Right kidney (tissue), 1 donor: ENCODE measurements at regions not wholly inside any gene's neighbourhood (a gene's known extent, or its start where the extent isn't known, plus 50 kb on each side); places are given as distances from the start of the nearest gene placed in this dataset.

Experiments used
- DNase-seq: peaks from one replicate; pipeline ENCODE4 v3.0.0-alpha.2; 2016

DNA sequence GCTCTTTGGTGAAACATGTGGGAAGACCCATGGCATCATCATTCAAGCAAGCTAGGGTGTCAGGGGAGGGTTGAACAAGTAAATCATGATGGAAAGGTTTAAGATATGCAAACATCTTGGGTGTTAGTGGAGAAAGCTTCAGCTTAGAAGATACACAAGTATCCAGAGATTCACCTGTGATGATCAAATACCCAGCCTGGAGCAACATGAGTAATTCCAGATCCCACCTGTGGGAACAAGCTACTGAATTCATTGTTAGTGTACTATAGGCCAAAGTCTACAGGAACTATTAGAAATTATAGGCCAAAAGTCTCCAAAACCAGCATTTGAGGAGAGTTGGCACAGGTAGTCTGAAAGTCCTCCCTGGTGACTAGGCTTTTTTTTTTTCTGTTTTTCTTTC lies 499.9 kb downstream of the NUF2 start:
- DNase-seq = no peak

DNA sequence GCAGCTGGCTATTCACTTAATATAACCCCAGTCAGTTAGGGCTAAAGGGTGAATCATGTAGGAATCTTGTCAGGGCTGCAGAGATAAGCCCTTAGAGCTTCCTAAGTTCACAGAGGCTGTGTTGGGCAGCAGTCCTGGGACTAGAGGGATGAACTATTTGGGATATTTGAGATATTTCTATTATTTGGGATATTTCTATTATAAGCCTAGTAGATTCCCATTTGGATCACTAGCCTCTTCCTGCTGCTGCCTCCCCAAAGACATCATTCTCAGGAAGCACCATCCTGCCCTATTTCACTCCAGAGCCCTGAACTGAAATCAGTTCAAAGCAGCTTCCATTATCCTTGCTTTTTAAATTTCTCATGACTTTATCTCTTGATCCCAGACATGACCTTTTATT lies 501.3 kb downstream of the NUF2 start:
- no peak for DNase-seq

DNA sequence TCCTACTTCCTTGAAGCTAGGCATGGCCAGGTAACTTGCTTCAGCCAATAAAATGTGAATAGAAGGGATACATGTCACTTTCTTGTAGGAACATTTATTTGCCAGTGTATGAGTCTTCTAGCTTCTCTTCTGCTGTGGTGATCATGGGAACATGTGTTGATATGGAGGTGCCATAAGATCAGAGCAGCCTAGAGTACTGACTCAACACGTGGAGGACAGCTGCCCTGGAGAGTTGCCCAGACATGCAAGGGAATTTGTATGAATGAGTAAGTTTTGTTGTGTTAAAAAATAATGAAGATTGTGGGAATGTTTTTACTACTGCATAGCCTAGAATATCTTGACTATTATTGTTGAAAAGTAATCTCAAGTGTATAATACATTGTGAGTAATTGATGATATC lies 502.3 kb downstream of the NUF2 start:
- DNase-seq = no peak

DNA sequence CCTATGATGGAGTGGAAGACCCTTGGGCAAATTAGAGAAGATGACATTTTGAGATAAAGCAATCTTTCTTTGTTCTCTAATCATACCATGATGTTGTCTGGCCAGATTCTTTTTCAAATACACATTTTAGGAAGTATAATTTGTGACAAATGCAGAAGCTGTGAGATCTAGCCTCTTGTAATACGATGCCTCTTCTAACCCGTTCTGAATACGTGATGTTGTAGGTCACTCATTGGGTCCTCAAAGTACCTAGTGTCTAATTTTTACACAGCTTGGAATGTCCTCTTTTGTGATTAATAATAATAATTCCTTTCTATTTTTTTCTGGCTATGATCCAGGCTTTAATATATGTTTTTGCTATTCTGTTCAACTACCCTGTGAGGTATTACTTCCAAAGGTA lies 502.7 kb downstream of the NUF2 start:
- DNase-seq = no peak

DNA sequence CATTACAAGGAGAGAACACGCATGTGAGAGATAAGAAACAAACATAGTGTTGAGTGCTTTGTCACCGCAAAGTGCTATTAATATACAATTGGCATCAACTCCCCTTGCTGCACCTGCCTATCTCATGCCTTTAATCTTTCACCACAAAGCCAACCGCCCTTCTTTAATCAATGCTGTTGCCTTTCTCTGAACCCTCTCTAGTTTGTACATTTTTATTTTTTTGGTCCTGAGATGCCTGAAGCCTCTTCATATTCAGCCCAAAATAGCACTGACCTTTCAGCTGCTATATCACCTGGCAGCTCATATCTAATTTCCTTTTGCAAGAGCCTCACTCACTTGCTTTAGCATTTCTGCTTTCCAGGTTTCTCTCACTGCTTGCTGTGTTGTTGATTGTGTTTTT lies 504.7 kb downstream of the NUF2 start:
- DNase-seq = no peak

DNA sequence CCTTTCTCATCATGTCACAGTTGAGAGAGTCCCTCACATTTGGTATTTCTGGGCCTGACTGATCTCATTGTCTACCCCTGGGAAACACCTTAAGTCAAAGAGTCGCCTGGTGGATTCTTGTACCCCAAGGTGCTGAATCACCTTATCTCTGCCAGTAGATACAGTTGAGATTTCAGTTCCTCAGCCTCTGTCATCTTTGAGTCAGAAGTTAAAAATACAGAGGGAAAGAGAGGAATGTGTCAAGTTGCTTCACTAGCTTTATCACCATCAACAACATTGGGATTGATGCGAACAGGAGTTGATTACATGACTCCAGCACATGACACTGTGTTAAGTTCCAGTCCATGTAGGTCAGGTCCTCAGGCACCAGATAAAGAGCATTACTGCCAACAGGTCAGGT lies 513.0 kb downstream of the NUF2 start:
- DNase-seq = no peak

DNA sequence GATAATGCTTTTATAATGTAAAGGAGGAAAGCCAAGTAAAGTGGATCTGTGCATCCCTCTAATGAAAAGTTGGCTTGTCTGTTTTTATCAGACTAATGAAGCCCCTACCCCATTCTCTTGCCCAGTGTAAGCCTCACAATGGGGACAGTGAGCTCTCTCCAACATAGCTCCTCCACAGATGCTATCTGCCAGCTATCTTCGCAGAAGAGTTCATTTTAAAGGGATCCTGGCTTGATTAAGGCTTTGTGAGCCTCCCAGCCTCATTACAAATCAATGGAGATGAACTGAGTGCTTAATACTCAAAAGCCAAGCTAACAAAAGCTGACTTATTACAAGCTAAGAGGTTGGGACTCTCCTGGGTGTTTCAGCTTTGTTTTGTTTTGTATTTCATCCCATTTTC lies 514.7 kb downstream of the NUF2 start:
- no peak for DNase-seq

DNA sequence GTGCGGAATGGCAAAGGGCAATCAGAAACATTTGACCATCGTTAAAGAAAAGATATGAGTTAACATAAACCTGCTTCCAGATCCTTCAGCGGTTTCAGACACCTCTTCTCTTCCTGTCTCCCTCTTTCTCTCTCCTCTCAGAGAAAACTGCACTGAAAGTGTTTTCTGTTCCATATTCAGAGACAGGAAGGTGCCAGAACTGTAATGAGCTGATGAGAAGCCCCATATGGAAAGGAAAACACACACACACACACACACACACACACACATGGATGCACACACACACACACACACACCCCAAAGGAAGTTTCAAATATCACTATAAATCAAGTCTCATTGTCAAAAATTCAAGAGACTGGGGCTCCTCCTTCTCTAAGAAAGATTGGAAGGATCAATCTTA lies 515.5 kb downstream of the NUF2 start:
- no peak for DNase-seq

DNA sequence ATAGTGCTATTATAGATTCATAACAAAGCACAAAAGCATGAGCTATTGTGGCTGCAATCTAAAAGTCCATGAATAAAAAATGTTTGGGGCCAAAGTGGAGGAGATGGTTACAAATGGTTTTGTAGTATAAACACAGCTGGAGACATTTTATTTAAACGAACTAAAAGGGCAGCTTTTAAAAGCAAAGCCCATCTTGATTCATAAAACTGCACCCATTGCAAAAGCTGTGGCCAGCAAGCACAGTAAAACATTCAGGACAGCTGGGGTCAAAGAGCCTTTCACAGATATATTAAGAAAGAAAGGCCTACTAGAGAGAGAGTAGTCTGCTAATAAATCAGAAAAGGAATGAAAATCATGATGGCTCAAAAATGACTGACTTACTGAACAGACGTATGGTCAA lies 520.8 kb downstream of the NUF2 start:
- no peak for DNase-seq

DNA sequence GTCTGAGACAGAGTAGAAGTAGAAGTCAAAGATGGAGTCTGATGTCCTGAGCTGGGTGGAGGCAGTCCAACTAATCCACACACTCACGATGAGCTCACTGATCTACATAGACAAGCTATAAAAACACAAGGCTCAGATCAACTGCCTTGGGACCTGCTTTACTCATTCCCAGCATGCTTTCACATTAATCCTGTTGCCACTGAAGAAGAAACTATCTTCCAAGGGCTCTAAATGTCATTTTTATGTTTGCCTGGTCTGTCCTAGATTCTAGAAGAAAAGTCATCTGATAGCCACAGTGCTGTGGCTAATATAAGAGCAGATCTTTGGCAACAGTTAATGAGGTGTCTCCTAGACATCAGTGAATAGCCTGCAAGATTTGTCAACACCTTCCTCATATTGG lies 522.7 kb downstream of the NUF2 start:
- DNase-seq = no peak

DNA sequence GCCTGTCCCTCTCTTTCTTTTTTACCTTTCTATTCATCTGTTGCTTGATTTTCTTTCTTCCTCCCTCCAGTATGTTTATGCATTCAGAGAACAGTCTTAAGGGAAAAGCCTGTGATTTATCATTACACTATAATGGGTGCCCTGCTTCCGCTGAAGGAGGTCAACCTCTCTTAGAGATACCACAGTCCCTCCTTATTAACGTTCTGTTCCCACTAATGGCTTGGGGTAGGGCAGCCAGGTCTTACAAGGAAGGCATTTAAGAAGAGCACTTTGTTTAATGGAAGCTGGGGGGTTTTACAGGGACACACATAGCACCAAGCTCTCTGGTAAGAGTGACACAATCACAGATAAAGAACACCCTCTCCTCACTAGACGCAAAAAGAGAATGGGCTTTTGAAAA lies 523.5 kb downstream of the NUF2 start:
- no peak for DNase-seq

DNA sequence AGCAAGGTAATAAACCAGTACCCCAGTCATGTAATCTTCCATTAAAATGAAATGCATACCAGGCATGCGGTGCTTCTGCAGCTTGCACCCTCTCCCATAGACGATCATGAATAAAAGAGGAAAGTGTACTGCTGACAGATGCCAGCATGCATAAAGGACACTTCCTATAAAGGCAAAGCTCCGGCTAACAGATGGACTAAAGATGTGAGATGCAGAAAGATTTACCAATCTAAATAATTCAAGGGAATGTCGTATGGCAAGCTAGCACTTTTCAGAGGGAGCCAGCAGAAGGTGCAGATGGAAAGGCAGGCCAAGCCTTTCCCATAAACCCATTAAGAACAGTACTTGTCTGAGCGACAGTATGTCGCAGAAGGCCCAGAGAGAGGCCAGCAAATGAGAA lies 542.0 kb downstream of the NUF2 start:
- no peak for DNase-seq

DNA sequence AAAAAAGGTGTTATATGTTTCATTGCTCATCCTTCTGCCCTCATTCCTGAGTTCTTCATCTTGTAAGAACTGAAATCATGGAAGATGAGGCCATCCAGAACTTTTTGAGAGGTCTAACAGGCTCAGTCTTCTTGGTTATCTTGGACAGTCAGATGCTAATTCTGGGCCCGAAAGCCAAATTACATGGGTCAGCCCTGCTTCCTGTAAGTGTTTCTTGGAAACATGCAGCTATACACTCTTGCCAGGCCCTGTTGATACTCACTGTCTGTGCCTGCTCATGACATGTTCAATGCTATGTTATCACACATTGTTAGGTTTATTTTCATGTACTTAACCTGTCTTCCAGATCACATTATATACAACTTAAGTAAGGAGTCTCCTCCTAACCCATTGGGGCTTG lies 542.5 kb downstream of the NUF2 start:
- no peak for DNase-seq

DNA sequence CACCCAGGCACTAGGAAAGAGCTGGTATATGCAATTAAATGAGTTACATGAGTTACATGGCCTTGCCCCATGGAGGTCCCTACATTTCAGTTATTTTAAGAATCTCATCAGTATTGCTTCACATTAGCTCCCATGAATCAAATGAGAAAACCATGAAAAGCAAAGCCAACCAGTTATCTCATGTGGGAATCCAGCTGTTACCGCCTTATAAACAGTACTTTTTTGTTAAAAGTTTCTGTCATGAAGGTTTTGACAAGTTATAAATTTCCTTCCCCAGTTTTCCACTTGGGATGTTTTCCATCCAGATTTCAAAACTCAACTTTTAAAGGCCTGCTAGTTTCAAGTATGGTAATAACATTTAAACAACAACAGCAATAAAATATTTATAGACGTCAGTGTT lies 544.8 kb downstream of the NUF2 start:
- DNase-seq = no peak

DNA sequence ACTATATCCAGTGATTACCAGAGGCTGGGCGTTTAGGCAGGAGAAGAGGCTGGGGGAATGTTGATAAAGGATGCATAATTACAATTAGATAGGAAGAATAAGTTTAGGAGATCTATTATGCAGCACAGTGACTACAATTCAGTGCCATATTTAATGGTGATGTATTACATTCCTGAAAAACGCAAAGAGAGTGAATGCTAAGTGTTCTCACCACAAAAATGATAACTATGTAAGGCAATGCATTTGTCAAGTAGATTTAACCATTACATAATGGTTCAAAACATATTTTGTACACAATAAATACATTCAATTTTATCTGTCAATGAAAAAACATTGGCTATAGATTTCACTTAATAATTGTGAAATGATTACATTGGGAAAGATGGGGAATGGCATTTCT lies 548.9 kb downstream of the NUF2 start:
- no peak for DNase-seq

DNA sequence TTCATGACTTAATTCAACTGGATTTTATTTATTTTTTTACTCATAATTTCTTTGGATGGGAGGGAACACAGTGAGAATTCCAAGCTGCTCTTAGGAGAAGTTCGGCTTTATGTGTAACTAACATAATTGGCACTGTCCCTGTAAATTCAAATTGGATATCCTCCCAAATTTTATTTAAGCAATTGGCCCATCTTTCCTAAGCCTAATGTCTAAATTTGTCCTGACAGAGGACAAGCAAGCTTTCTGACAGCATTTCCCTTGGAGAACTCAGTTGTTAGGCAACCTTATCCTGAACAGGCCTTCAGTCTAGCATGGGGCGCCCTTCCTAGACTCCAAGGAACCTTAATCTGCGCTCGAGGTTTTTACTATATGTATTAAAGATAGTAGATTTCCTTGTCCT lies 550.3 kb downstream of the NUF2 start:
- DNase-seq = no peak

DNA sequence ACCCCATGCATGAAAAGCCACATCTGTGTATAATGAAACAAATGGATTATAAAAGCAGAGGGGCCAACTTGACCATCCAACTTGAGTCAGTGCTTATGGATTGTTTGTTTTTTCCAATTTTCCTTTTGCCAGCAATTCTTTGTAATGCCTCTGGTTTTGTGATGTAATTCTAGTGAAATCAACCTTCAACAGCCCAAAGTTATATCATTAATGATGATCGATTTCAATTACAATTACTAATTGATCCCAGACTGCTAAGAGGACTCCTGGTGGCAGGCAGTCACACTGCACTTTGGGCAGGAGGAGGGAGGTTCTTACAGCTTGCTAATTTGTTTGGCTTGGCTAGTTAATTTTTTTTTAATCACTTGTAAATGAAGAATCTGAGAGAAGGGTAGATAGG lies 552.3 kb downstream of the NUF2 start:
- no peak for DNase-seq

DNA sequence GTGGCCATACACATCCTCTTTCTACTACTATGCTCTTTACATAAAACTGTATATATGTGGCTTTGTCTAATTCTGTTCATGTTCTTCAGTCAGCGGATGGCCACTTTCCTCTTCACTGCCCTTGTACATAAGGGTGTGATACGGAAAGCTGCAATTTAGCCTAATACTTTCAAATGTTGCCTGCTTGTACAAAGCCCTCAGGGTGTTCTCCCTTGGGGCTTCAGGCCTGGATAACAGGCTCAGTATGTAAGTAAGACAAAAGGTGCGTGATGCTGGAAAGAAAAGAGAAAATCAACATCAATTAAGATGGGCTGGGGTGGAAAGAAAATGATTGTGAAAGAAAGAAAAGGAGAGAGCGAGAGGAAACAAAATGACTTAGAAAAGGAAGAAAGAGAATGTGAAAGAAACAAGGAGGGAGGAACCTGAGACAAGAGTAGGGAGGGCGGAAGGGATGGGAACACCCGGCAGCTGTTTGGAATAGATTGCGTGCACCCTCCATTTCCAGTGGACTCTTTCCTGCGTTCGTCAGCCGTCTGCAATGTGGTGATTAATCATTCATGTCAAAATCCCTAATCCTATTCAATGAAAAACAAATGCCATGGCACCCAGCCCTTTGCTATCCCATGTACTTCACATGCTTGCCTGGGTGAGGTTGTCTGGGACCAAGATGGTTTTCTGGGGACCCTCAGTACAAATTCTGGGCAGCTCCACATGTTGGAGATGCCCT lies 553.6 kb downstream of the NUF2 start:
- no peak for DNase-seq

DNA sequence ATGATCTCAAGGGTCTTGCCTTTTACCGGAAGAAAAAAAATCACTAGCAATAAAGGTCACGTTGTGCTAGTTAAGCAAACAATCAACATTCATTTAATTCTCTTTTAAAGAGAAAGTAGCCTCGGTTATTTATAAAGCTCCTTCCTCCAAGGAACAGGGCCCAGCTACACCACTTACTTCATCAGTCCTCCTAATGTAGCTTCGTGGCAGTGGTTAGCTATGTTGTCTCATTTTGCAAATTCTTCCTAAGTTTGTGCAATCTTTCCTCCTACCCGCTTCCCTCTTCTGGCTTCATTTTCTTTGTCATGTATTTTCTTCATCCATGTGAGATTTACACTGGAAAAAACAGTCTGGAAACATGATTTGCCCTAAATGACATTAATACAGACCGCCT lies 554.2 kb downstream of the NUF2 start:
- peak; percentile 19 for DNase-seq

DNA sequence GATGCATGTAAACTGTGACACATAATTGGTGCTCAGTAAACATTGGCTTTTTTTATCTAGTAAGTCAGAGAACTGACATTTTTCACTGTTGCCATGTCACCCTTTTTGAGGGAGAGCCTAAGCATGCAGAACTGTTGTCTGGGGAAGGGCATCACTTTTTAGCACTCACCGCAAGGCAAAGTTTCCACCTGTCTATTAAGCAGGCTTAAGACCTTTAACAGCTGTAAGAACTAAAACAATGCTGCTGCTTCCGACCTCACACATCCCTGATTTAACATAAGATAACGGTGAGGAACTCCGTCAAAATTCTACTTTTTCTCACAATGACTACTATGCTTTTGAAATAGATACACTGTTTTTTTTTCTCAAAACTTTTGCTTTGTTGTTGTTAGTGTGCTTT lies 554.8 kb downstream of the NUF2 start:
- no peak for DNase-seq

DNA sequence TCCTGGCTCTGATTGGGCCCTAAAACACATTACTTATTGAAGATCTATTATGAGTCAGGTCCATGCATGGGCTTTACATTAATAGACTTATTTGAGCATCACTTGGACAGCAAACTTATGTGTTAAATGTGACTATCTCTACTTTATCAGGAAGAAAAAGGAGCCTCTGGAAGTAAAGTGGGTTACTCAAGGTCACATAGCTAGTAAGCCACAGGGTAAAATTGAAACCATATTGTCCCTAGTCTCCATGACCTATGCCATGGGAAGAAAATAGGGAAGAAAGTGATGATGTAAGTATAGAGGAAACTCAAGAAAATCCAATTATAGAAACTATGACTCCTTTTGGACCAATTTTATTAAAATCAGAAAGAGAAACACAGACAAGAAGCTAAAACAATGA lies 555.3 kb downstream of the NUF2 start:
- DNase-seq = no peak

DNA sequence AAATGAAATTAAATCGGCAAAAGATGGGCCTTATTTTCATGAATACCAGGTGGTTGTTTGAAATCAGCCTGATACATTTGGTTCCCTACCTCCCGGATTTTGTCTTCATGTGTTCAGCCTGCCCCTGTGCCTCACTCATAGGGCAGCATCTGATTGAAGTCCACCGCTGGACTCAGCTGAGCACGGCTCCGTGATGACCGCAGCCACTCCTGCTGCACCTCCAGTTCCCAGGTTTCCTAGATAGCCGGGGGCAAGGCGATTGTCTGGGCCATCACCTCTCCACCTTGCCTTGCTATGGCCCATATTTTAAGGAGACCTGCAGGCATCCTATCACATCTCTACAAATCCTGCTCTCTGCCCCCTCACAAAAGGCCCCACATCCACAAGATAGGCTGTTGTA lies 563.8 kb downstream of the NUF2 start:
- DNase-seq = no peak

DNA sequence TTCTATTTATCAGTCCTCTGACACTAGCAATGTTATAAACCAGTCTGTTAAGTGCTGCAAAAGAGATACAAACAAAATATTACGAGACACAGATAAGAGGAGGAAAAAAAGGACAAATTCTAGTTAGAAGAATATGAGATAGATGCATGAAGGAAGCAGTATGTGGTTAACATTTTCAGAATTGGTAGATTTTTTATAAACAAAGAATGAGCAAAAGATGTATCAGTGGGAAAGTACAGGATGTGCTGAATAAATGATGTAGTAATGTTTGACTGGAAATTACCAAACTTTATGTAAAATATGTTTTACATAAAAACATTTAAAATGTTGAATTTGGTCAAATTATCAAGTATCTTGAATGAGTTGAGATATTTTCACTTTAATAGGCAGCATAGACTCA lies 574.2 kb downstream of the NUF2 start:
- DNase-seq = no peak

DNA sequence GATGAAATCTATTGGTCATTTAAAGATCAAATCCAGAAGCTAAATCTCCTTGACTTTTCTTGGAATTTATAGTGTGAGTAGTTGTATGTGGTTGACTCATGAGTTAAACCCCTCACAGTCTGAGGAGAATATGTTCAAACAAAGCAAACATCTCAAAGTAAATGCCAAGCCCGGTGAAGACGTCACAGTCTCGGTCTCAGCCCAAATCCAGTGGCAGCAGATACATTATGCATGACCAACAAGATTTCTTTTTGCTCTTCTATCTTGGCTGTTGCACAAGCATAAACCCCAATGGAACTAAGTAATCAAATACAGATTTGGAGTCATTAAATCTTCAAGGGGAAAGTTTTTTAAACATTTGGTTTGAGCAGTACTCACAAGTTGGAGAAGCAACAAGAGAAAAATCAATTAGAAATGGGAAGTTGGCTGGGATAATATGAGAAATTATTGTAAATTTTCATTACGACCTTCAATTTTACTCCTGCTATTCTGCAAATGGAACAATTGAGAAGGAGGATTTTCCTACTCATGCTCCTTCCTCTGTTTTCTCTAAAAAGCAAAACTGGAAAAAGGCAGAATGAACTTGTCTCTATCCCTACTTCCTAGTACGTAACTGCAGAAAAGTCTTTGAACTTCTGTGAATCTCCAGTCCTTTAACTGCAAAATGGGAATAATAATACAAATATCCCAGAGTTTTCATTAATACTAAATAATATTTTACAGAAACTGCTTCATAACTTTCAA lies 575.8 kb downstream of the NUF2 start:
- DNase-seq = no peak

DNA sequence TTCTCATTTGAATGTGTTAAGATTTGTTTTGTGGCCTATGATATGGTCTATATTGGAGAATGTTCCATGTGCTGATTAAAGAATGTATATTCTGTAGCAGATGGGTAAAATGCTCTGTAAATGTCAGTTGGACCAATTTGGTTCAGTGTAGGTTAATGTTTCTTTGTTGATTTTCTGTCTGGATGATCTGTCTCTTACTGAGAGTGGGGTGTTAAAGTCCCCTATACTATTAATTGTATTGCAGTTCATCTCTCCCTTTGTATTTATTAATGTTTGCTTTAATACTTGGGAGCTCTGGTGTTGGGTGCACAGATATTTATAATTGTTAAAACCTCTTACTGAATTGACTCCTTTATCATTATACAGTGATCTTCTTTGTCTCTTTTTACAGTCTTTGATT lies 584.5 kb downstream of the NUF2 start:
- no peak for DNase-seq
